ENCODE measurements at regions not wholly inside any gene's neighbourhood (a gene's known extent, or its start where the extent isn't known, plus 50 kb on each side); places are given as distances from the start of the nearest gene placed in this dataset.
"Not testable (repeated sequence)": the region's sequence is repeated elsewhere in the genome, so short reads cannot be mapped to it uniquely, and the experiment has no call there.

- Mint-ChIP-seq H3K4me1 (no peaks in the 10 kb centered on the region), H3K9me3 (peaks cover 3% of the 10 kb centered on the region), H3K36me3 (ENCODE audit: low read depth) (no peaks in the 10 kb centered on the region), H3K27me3 (no peaks in the 10 kb centered on the region), H3K4me3 (no peak overlapping the region), H3K27ac (no peak overlapping the region)
- ATAC-seq, result no peak
- DNase-seq, result no peak
Observed at GRCh38 chr1:81217058-81217457, 583.7 kb upstream of the ADGRL2 start.

- ATAC-seq (no peak), DNase-seq (no peak)
- Mint-ChIP-seq H3K9me3 (peaks cover 5% of the 10 kb centered on the region), H3K4me3 (no peak overlapping the region), H3K27me3 (no peaks in the 10 kb centered on the region), H3K36me3 (ENCODE audit: low read depth) (no peaks in the 10 kb centered on the region), H3K27ac (no peak overlapping the region), H3K4me1 (no peaks in the 10 kb centered on the region)
Observed at GRCh38 chr1:81213279-81213678, 587.5 kb upstream of the ADGRL2 start.

- Mint-ChIP-seq H3K9me3 (peaks cover 9% of the 10 kb centered on the region), H3K4me1 (no peaks in the 10 kb centered on the region), H3K36me3 (ENCODE audit: low read depth) (no peaks in the 10 kb centered on the region), H3K27ac (no peak overlapping the region), H3K4me3 (no peak overlapping the region), H3K27me3 (no peaks in the 10 kb centered on the region)
- DNase-seq (no peak), ATAC-seq (no peak)
Observed at GRCh38 chr1:81209461-81209860, 591.3 kb upstream of the ADGRL2 start.

GRCh38 chr1:81208441-81208840, 592.3 kb upstream of the ADGRL2 start:
- H3K4me3 Mint-ChIP-seq, result no peak overlapping the region
- H3K4me1 Mint-ChIP-seq, result no peaks in the 10 kb centered on the region
- no peak for DNase-seq
- no peaks in the 10 kb centered on the region for H3K36me3 Mint-ChIP-seq (ENCODE audit: low read depth)
- ATAC-seq, result no peak
- H3K27me3 Mint-ChIP-seq, result no peaks in the 10 kb centered on the region
- no peak overlapping the region for H3K27ac Mint-ChIP-seq
- H3K9me3 Mint-ChIP-seq, result peaks cover 9% of the 10 kb centered on the region

GRCh38 chr1:81205956-81206355, 594.8 kb upstream of the ADGRL2 start:
- Mint-ChIP-seq H3K9me3 (peaks cover 9% of the 10 kb centered on the region), H3K27me3 (no peaks in the 10 kb centered on the region), H3K27ac (no peak overlapping the region), H3K36me3 (ENCODE audit: low read depth) (no peaks in the 10 kb centered on the region), H3K4me3 (no peak overlapping the region), H3K4me1 (no peaks in the 10 kb centered on the region)
- ATAC-seq (no peak), DNase-seq (no peak)

GRCh38 chr1:81201779-81202178, 599.0 kb upstream of the ADGRL2 start:
- H3K9me3 Mint-ChIP-seq, result peaks cover 10% of the 10 kb centered on the region
- H3K36me3 Mint-ChIP-seq (ENCODE audit: low read depth), result no peaks in the 10 kb centered on the region
- DNase-seq (no peak), ATAC-seq (no peak)
- no peaks in the 10 kb centered on the region for H3K27me3 Mint-ChIP-seq
- H3K4me3 Mint-ChIP-seq, result no peak overlapping the region
- H3K27ac Mint-ChIP-seq, result no peak overlapping the region
- H3K4me1 Mint-ChIP-seq, result no peaks in the 10 kb centered on the region

GRCh38 chr1:81197591-81197990, 603.1 kb upstream of the ADGRL2 start:
- H3K36me3 Mint-ChIP-seq (ENCODE audit: low read depth), result no peaks in the 10 kb centered on the region
- H3K27me3 Mint-ChIP-seq, result no peaks in the 10 kb centered on the region
- H3K9me3 Mint-ChIP-seq, result peaks cover 6% of the 10 kb centered on the region
- ATAC-seq (no peak), DNase-seq (no peak)
- H3K27ac Mint-ChIP-seq, result no peak overlapping the region
- H3K4me3 Mint-ChIP-seq, result no peak overlapping the region
- H3K4me1 Mint-ChIP-seq, result no peaks in the 10 kb centered on the region

- Mint-ChIP-seq H3K9me3 (no peaks in the 10 kb centered on the region), H3K27ac (no peak overlapping the region)
- no peak for ATAC-seq
Observed at GRCh38 chr1:81192647-81193642, 607.8 kb upstream of the ADGRL2 start.

GRCh38 chr1:81190003-81190402, 610.7 kb upstream of the ADGRL2 start:
- H3K4me1 Mint-ChIP-seq, result no peaks in the 10 kb centered on the region
- no peaks in the 10 kb centered on the region for H3K36me3 Mint-ChIP-seq (ENCODE audit: low read depth)
- H3K27me3 Mint-ChIP-seq, result no peaks in the 10 kb centered on the region
- no peak overlapping the region for H3K27ac Mint-ChIP-seq
- ATAC-seq (no peak), DNase-seq (no peak)
- no peaks in the 10 kb centered on the region for H3K9me3 Mint-ChIP-seq
- no peak overlapping the region for H3K4me3 Mint-ChIP-seq

More at GRCh38 chr1:81192647-81193642, 607.8 kb upstream of the ADGRL2 start:
- DNase-seq, result no peak
- no peaks in the 10 kb centered on the region for H3K27me3 Mint-ChIP-seq
- H3K4me3 Mint-ChIP-seq, result no peak overlapping the region
- H3K36me3 Mint-ChIP-seq (ENCODE audit: low read depth), result no peaks in the 10 kb centered on the region
- no peaks in the 10 kb centered on the region for H3K4me1 Mint-ChIP-seq

- Mint-ChIP-seq H3K4me3 (no peak overlapping the region), H3K27ac (no peak overlapping the region), H3K36me3 (ENCODE audit: low read depth) (no peaks in the 10 kb centered on the region), H3K9me3 (no peaks in the 10 kb centered on the region), H3K4me1 (no peaks in the 10 kb centered on the region), H3K27me3 (no peaks in the 10 kb centered on the region)
- ATAC-seq (no peak), DNase-seq (no peak)
Observed at GRCh38 chr1:81187635-81188034, 613.1 kb upstream of the ADGRL2 start.

GRCh38 chr1:81186261-81186660, 614.5 kb upstream of the ADGRL2 start:
- DNase-seq (no peak), ATAC-seq (no peak)
- Mint-ChIP-seq H3K27ac (no peak overlapping the region), H3K9me3 (no peaks in the 10 kb centered on the region), H3K36me3 (ENCODE audit: low read depth) (no peaks in the 10 kb centered on the region), H3K4me1 (no peaks in the 10 kb centered on the region), H3K27me3 (no peaks in the 10 kb centered on the region), H3K4me3 (no peak overlapping the region)

- H3K4me1 Mint-ChIP-seq, result no peaks in the 10 kb centered on the region
- H3K27ac Mint-ChIP-seq, result no peak overlapping the region
- H3K36me3 Mint-ChIP-seq (ENCODE audit: low read depth), result no peaks in the 10 kb centered on the region
- ATAC-seq, result no peak
- no peak for DNase-seq
- no peaks in the 10 kb centered on the region for H3K27me3 Mint-ChIP-seq
- H3K9me3 Mint-ChIP-seq, result no peaks in the 10 kb centered on the region
- H3K4me3 Mint-ChIP-seq, result no peak overlapping the region
Observed at GRCh38 chr1:81183553-81183952, 617.2 kb upstream of the ADGRL2 start.

- H3K4me1 Mint-ChIP-seq, result no peaks in the 10 kb centered on the region
- no peak for DNase-seq
- H3K9me3 Mint-ChIP-seq, result no peaks in the 10 kb centered on the region
- ATAC-seq, result no peak
- H3K27ac Mint-ChIP-seq, result no peak overlapping the region
- H3K36me3 Mint-ChIP-seq (ENCODE audit: low read depth), result no peaks in the 10 kb centered on the region
- no peak overlapping the region for H3K4me3 Mint-ChIP-seq
- no peaks in the 10 kb centered on the region for H3K27me3 Mint-ChIP-seq
Observed at GRCh38 chr1:81183051-81183450, 617.7 kb upstream of the ADGRL2 start.

- no peak for ATAC-seq
- DNase-seq, result no peak
- peaks cover 3% of the 10 kb centered on the region for H3K9me3 Mint-ChIP-seq
- H3K27ac Mint-ChIP-seq, result no peak overlapping the region
- no peaks in the 10 kb centered on the region for H3K4me1 Mint-ChIP-seq
- no peak overlapping the region for H3K4me3 Mint-ChIP-seq
- H3K36me3 Mint-ChIP-seq (ENCODE audit: low read depth), result no peaks in the 10 kb centered on the region
- H3K27me3 Mint-ChIP-seq, result no peaks in the 10 kb centered on the region
Observed at GRCh38 chr1:81179242-81179641, 621.5 kb upstream of the ADGRL2 start.

GRCh38 chr1:81178431-81179093, 622.2 kb upstream of the ADGRL2 start:
- not testable (repeated sequence) for H3K9me3 Mint-ChIP-seq; H3K27me3 Mint-ChIP-seq; H3K27ac Mint-ChIP-seq; H3K36me3 Mint-ChIP-seq (ENCODE audit: low read depth); H3K4me1 Mint-ChIP-seq; ATAC-seq; H3K4me3 Mint-ChIP-seq; DNase-seq
